PC-3 (cell line): ENCODE measurements at regions not wholly inside any gene's neighbourhood (a gene's known extent, or its start where the extent isn't known, plus 50 kb on each side); places are given as distances from the start of the nearest gene placed in this dataset.
"Not testable (repeated sequence)": the region's sequence is repeated elsewhere in the genome, so short reads cannot be mapped to it uniquely, and the experiment has no call there.

Experiments used
- EZH2 ChIP-seq: fragments of 300-600 bp; sonication (generic); IDR thresholded peaks from one replicate; pipeline ENCODE4 v1.6.1; 2017; ENCODE audit warnings: antibody characterized with exemption, mild to moderate bottlenecking, low read length; ENCODE audit not compliant: unreplicated experiment
- EZH2phosphoT487 ChIP-seq: fragments of 300-600 bp; sonication (generic); IDR thresholded peaks from 2 replicates; pipeline ENCODE4 v1.6.1; 2018; ENCODE audit warnings: mild to moderate bottlenecking, antibody characterized with exemption, low read length, borderline replicate concordance
- TF ChIP-seq, protein P1 (sequence below): fragments of 300-600 bp; sonication (generic); conservative IDR thresholded peaks from 2 replicates; pipeline ENCODE4 v1.5.1; 2017; ENCODE audit warnings: antibody characterized with exemption, low read depth, mild to moderate bottlenecking, low read length

DNA sequence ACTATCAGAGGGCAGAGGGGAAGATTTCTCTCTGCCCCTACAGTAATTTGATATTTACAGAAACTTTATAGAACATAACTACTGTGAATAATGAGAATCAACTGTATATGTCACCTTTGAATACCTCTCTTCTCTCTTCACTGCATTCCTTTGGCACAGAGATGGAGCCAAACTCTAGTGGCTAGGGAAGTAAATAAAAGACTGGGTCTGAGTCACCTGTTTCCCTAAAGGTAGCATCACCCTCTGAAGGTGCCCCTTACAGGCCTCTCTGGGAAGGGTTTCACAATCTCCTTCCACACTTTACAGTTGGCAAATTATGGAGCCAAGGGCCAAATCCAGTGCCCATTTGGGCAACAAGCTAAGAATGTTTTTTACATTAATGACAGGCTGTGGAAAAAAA is 81.0 kb upstream of the ZNF658 start:
- not testable (repeated sequence) for TF ChIP-seq EZH2phosphoT487, EZH2
- TF ChIP-seq, protein P1, sequence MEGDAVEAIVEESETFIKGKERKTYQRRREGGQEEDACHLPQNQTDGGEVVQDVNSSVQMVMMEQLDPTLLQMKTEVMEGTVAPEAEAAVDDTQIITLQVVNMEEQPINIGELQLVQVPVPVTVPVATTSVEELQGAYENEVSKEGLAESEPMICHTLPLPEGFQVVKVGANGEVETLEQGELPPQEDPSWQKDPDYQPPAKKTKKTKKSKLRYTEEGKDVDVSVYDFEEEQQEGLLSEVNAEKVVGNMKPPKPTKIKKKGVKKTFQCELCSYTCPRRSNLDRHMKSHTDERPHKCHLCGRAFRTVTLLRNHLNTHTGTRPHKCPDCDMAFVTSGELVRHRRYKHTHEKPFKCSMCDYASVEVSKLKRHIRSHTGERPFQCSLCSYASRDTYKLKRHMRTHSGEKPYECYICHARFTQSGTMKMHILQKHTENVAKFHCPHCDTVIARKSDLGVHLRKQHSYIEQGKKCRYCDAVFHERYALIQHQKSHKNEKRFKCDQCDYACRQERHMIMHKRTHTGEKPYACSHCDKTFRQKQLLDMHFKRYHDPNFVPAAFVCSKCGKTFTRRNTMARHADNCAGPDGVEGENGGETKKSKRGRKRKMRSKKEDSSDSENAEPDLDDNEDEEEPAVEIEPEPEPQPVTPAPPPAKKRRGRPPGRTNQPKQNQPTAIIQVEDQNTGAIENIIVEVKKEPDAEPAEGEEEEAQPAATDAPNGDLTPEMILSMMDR: not testable (repeated sequence)
